ENCODE measurements at regions not wholly inside any gene's neighbourhood (a gene's known extent, or its start where the extent isn't known, plus 50 kb on each side); places are given as distances from the start of the nearest gene placed in this dataset.

DNA sequence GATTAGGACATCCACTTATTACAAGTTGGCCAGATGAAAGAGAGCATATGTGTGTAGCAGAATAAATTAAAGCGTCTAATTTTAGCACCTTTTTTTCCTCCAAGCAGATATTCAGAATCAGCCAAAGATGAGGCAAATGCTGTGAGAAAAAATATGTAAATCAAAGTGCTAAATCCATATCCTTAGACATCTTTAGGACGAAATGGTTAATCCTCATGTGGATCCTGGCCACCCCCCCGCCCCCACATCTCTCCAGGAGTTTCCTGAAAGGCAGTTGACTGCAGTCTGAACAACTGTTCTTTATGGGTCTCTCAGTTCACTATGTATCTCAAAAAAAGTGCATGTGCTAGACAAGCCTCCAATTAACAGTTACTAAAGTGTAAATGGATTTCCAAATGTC is 1768.1 kb upstream of the SEL1L start:
- TF ChIP-seq, protein P1, sequence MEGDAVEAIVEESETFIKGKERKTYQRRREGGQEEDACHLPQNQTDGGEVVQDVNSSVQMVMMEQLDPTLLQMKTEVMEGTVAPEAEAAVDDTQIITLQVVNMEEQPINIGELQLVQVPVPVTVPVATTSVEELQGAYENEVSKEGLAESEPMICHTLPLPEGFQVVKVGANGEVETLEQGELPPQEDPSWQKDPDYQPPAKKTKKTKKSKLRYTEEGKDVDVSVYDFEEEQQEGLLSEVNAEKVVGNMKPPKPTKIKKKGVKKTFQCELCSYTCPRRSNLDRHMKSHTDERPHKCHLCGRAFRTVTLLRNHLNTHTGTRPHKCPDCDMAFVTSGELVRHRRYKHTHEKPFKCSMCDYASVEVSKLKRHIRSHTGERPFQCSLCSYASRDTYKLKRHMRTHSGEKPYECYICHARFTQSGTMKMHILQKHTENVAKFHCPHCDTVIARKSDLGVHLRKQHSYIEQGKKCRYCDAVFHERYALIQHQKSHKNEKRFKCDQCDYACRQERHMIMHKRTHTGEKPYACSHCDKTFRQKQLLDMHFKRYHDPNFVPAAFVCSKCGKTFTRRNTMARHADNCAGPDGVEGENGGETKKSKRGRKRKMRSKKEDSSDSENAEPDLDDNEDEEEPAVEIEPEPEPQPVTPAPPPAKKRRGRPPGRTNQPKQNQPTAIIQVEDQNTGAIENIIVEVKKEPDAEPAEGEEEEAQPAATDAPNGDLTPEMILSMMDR (IDR thresholded peaks at IDR 0.05): no peak
- TF ChIP-seq, protein P2, sequence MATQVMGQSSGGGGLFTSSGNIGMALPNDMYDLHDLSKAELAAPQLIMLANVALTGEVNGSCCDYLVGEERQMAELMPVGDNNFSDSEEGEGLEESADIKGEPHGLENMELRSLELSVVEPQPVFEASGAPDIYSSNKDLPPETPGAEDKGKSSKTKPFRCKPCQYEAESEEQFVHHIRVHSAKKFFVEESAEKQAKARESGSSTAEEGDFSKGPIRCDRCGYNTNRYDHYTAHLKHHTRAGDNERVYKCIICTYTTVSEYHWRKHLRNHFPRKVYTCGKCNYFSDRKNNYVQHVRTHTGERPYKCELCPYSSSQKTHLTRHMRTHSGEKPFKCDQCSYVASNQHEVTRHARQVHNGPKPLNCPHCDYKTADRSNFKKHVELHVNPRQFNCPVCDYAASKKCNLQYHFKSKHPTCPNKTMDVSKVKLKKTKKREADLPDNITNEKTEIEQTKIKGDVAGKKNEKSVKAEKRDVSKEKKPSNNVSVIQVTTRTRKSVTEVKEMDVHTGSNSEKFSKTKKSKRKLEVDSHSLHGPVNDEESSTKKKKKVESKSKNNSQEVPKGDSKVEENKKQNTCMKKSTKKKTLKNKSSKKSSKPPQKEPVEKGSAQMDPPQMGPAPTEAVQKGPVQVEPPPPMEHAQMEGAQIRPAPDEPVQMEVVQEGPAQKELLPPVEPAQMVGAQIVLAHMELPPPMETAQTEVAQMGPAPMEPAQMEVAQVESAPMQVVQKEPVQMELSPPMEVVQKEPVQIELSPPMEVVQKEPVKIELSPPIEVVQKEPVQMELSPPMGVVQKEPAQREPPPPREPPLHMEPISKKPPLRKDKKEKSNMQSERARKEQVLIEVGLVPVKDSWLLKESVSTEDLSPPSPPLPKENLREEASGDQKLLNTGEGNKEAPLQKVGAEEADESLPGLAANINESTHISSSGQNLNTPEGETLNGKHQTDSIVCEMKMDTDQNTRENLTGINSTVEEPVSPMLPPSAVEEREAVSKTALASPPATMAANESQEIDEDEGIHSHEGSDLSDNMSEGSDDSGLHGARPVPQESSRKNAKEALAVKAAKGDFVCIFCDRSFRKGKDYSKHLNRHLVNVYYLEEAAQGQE (IDR thresholded peaks at IDR 0.05; ENCODE audit: insufficient read depth in 1 of 2, low read depth in 2 of 2, low read length in 1 of 2): no peak
- ATAC-seq (no peak), DNase-seq (ENCODE audit: low read depth, low spot score) (no peak)
- ChIA-PET CTCF (no interaction called here), POLR2A (no interaction called here)
- H3K4me3 ChIP-seq (ENCODE audit: low read depth in 2 of 2, low read length in 2 of 2): no peak overlapping the region
- intact Hi-C loops (cut with micrococcal nuclease; ENCODE audit: unreplicated experiment) (loop anchor here (10.0 kb wide), 1 partner anchor 163 kb away; no protein-coding TSS in a partner anchor), in situ Hi-C loops (cut with HindIII; ENCODE audit: low pct_unique_long_range_greater_than_20kb, low sequenced_read_pairs) (no loop called here)
- H3K27me3 ChIP-seq (ENCODE audit: control insufficient read depth, insufficient read depth, low read length): no peaks in the 10 kb centered on the region
- BruUV-seq (replicated peaks): no TSS peak
- no peaks in the 10 kb centered on the region for H3K4me1 ChIP-seq (ENCODE audit: control insufficient read depth, insufficient read depth, low read length)
- H3K27ac ChIP-seq (ENCODE audit: low read length): no peak overlapping the region
- H3K36me3 ChIP-seq (ENCODE audit: control insufficient read depth, insufficient read depth, low read length): no peaks in the 10 kb centered on the region
- no peaks in the 10 kb centered on the region for H3K9me3 ChIP-seq (ENCODE audit: control insufficient read depth, insufficient read depth, low read depth, low read length)

DNA sequence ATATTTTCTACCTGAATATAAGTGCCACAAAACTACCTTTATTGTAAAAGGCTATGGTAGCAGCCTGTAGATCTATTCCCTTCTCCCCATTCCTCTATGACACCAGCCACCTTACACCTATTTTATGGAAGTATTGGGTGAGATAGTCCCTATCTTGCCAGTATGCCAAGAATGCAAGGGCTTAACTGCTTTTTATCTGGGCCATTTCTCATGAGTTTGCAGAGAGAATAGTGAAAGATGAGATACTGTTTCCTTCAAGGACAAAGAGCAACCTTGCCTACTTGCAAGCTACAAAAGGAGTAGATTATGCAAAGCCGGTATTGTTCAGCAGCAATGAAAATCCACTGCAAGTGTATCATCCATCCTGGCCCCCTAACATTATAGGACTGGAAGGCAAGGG is 1775.6 kb upstream of the SEL1L start:
- Histone ChIP-seq H3K27ac (ENCODE audit: low read length) (no peak overlapping the region), H3K27me3 (ENCODE audit: control insufficient read depth, insufficient read depth, low read length) (no peaks in the 10 kb centered on the region), H3K4me1 (ENCODE audit: control insufficient read depth, insufficient read depth, low read length) (no peaks in the 10 kb centered on the region), H3K4me3 (ENCODE audit: low read depth in 2 of 2, low read length in 2 of 2) (no peak overlapping the region), H3K9me3 (ENCODE audit: control insufficient read depth, insufficient read depth, low read depth, low read length) (no peaks in the 10 kb centered on the region), H3K36me3 (ENCODE audit: control insufficient read depth, insufficient read depth, low read length) (no peaks in the 10 kb centered on the region)
- POLR2A ChIA-PET: no interaction called here
- DNase-seq (ENCODE audit: low read depth, low spot score) (no peak), ATAC-seq (no peak)
- no peak for TF ChIP-seq SIN3A (IDR thresholded peaks at IDR 0.05; ENCODE audit: borderline replicate concordance, insufficient read depth, low read depth, low read length)
- TF ChIP-seq TCF7L2 (IDR thresholded peaks at IDR 0.05; ENCODE audit: low read depth, low read length): no peak
- TF ChIP-seq, protein P2 (IDR thresholded peaks at IDR 0.05; ENCODE audit: insufficient read depth in 1 of 2, low read depth in 2 of 2, low read length in 1 of 2): no peak
- TF ChIP-seq, protein P1 (IDR thresholded peaks at IDR 0.05): no peak
- TF ChIP-seq POLR2AphosphoS5 (IDR thresholded peaks at IDR 0.05; ENCODE audit: low read depth, low read length): no peak
- intact Hi-C loops (cut with micrococcal nuclease; ENCODE audit: unreplicated experiment) (loop anchor here (10.0 kb wide), 1 partner anchor 156 kb away; no protein-coding TSS in a partner anchor), in situ Hi-C loops (cut with HindIII; ENCODE audit: low pct_unique_long_range_greater_than_20kb, low sequenced_read_pairs) (no loop called here)
- CTCF ChIA-PET: no interaction called here
- no TSS peak for BruUV-seq (replicated peaks)
